ENCODE measurements at regions not wholly inside any gene's neighbourhood (a gene's known extent, or its start where the extent isn't known, plus 50 kb on each side); places are given as distances from the start of the nearest gene placed in this dataset.
"Not testable (repeated sequence)": the region's sequence is repeated elsewhere in the genome, so short reads cannot be mapped to it uniquely, and the experiment has no call there.

GRCh38 chr1:101175886-101176285 lies 60.9 kb upstream of the S1PR1 start:
- H3K27me3 ChIP-seq (replicated peaks; ENCODE audit: insufficient read depth, low read length) = no peaks in the 10 kb centered on the region
- no peaks in the 10 kb centered on the region for H3F3A ChIP-seq (ENCODE audit: insufficient read depth, low read length)
- no peak overlapping the region for H3K4me2 ChIP-seq (ENCODE audit: low read depth, low read length)
- TF ChIP-seq EZH2phosphoT487 (IDR thresholded peaks at IDR 0.05; ENCODE audit: low read length) (no peak), EZH2 (optimal IDR thresholded peaks at IDR 0.05; ENCODE audit: low read depth, low read length) (no peak), CTCF (IDR thresholded peaks at IDR 0.05; ENCODE audit: low read length) (no peak)
- no peaks in the 10 kb centered on the region for H3K79me2 ChIP-seq (ENCODE audit: low read length)
- H3K9ac ChIP-seq (ENCODE audit: low read length) = no peak overlapping the region
- no peak overlapping the region for H3K27ac ChIP-seq (ENCODE audit: low read length)
- no peak overlapping the region for H2AFZ ChIP-seq (ENCODE audit: low read length)
- H3K9me2 ChIP-seq (replicated peaks; ENCODE audit: insufficient read depth, low read length) = no peaks in the 10 kb centered on the region
- H3K4me3 ChIP-seq (ENCODE audit: low read length) = no peak overlapping the region
- H3K4me1 ChIP-seq (ENCODE audit: low read length) = no peaks in the 10 kb centered on the region
- H4K20me1 ChIP-seq (ENCODE audit: insufficient read depth, low read length) = no peaks in the 10 kb centered on the region
- no peaks in the 10 kb centered on the region for H3K9me3 ChIP-seq (replicated peaks; ENCODE audit: insufficient read depth, low read length)
- DNase-seq = no peak
- no peaks in the 10 kb centered on the region for H3K36me3 ChIP-seq (replicated peaks; ENCODE audit: insufficient read depth, low read length)

- no peak for DNase-seq
- TF ChIP-seq EZH2phosphoT487 (IDR thresholded peaks at IDR 0.05; ENCODE audit: low read length) = no peak
- TF ChIP-seq EZH2 (optimal IDR thresholded peaks at IDR 0.05; ENCODE audit: low read depth, low read length) = no peak
- TF ChIP-seq CTCF (IDR thresholded peaks at IDR 0.05; ENCODE audit: low read length) = no peak
- Histone ChIP-seq H3F3A (ENCODE audit: insufficient read depth, low read length) (no peaks in the 10 kb centered on the region), H2AFZ (ENCODE audit: low read length) (no peak overlapping the region), H3K4me1 (ENCODE audit: low read length) (no peaks in the 10 kb centered on the region), H3K27me3 (replicated peaks; ENCODE audit: insufficient read depth, low read length) (no peaks in the 10 kb centered on the region), H3K4me2 (ENCODE audit: low read depth, low read length) (no peak overlapping the region), H3K27ac (ENCODE audit: low read length) (no peak overlapping the region), H3K9me3 (replicated peaks; ENCODE audit: insufficient read depth, low read length) (no peaks in the 10 kb centered on the region), H3K79me2 (ENCODE audit: low read length) (no peaks in the 10 kb centered on the region), H3K4me3 (ENCODE audit: low read length) (no peak overlapping the region), H3K9me2 (replicated peaks; ENCODE audit: insufficient read depth, low read length) (no peaks in the 10 kb centered on the region), H3K36me3 (replicated peaks; ENCODE audit: insufficient read depth, low read length) (no peaks in the 10 kb centered on the region), H3K9ac (ENCODE audit: low read length) (no peak overlapping the region), H4K20me1 (ENCODE audit: insufficient read depth, low read length) (no peaks in the 10 kb centered on the region)
Measured at GRCh38 chr1:101175466-101175865, 61.4 kb upstream of the S1PR1 start.

GRCh38 chr1:101174722-101175121 lies 62.1 kb upstream of the S1PR1 start:
- DNase-seq = no peak
- TF ChIP-seq EZH2 (optimal IDR thresholded peaks at IDR 0.05; ENCODE audit: low read depth, low read length) (no peak), CTCF (IDR thresholded peaks at IDR 0.05; ENCODE audit: low read length) (no peak), EZH2phosphoT487 (IDR thresholded peaks at IDR 0.05; ENCODE audit: low read length) (no peak)
- H3K4me3 ChIP-seq (ENCODE audit: low read length) = no peak overlapping the region
- H3K36me3 ChIP-seq (replicated peaks; ENCODE audit: insufficient read depth, low read length) = no peaks in the 10 kb centered on the region
- H3F3A ChIP-seq (ENCODE audit: insufficient read depth, low read length) = no peaks in the 10 kb centered on the region
- H4K20me1 ChIP-seq (ENCODE audit: insufficient read depth, low read length) = no peaks in the 10 kb centered on the region
- no peak overlapping the region for H2AFZ ChIP-seq (ENCODE audit: low read length)
- no peaks in the 10 kb centered on the region for H3K9me2 ChIP-seq (replicated peaks; ENCODE audit: insufficient read depth, low read length)
- H3K79me2 ChIP-seq (ENCODE audit: low read length) = no peaks in the 10 kb centered on the region
- no peaks in the 10 kb centered on the region for H3K9me3 ChIP-seq (replicated peaks; ENCODE audit: insufficient read depth, low read length)
- no peak overlapping the region for H3K9ac ChIP-seq (ENCODE audit: low read length)
- H3K4me1 ChIP-seq (ENCODE audit: low read length) = no peaks in the 10 kb centered on the region
- H3K27ac ChIP-seq (ENCODE audit: low read length) = no peak overlapping the region
- no peak overlapping the region for H3K4me2 ChIP-seq (ENCODE audit: low read depth, low read length)
- H3K27me3 ChIP-seq (replicated peaks; ENCODE audit: insufficient read depth, low read length) = no peaks in the 10 kb centered on the region

- not testable (repeated sequence) for H2AFZ ChIP-seq (ENCODE audit: low read length); DNase-seq; H3K27ac ChIP-seq (ENCODE audit: low read length); H3K9ac ChIP-seq (ENCODE audit: low read length); H3F3A ChIP-seq (ENCODE audit: insufficient read depth, low read length); H3K4me2 ChIP-seq (ENCODE audit: low read depth, low read length); H4K20me1 ChIP-seq (ENCODE audit: insufficient read depth, low read length); H3K9me3 ChIP-seq (replicated peaks; ENCODE audit: insufficient read depth, low read length); H3K4me1 ChIP-seq (ENCODE audit: low read length); H3K27me3 ChIP-seq (replicated peaks; ENCODE audit: insufficient read depth, low read length); H3K9me2 ChIP-seq (replicated peaks; ENCODE audit: insufficient read depth, low read length); H3K36me3 ChIP-seq (replicated peaks; ENCODE audit: insufficient read depth, low read length); H3K4me3 ChIP-seq (ENCODE audit: low read length); H3K79me2 ChIP-seq (ENCODE audit: low read length)
Measured at GRCh38 chr1:101174298-101174697, 62.5 kb upstream of the S1PR1 start.

Measured in MM.1S (cell line).